ENCODE measurements at regions not wholly inside any gene's neighbourhood (a gene's known extent, or its start where the extent isn't known, plus 50 kb on each side); places are given as distances from the start of the nearest gene placed in this dataset.

DNA sequence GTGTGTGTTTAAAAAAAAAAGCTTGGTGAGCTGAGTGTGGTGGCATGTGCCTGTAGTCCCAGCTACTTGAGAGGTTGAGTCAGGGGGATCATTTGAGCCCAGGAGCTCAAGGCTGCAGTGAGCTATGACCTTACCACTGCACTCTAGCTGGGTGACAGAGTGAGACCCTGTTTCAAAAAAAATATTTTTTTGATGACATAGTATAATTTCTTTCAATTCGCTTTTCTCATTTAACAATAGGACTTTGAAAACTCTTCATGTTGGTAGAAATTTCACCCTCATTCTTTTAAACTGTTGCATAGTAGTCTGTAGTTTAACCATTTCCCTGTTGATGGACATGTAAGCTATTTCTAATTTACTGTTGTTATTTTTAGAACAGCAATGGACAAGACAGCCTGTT, 55.7 kb upstream of the EXOC6 start:
- no peak for DNase-seq (ENCODE audit: low spot score)

Data from hematopoietic multipotent progenitor cell treated with erythropoietin and hydrocortisone succinate and interleukin-3 and kit ligand, for 17 days (in vitro differentiated cells).